ENCODE measurements at regions not wholly inside any gene's neighbourhood (a gene's known extent, or its start where the extent isn't known, plus 50 kb on each side); places are given as distances from the start of the nearest gene placed in this dataset.
"Not testable (repeated sequence)": the region's sequence is repeated elsewhere in the genome, so short reads cannot be mapped to it uniquely, and the experiment has no call there.

DNA sequence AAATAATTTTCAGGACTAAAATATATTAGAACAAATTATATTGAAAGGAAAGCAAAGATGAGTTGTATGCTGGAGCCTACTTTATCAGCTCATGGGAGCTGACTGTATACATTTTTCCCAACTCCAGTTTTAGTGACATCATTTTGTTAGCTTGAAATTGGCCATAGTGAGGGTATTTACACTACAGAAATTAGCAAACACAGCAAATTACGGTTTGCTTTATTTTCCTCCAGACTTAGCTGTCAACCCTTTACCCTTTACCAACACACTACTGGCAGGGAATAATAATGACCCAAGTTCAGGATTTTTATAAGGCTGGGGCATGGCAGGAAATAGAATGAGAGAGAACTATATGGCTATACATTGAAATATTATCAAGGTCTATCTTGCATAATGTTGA is 120.3 kb upstream of the PRSS1 start:
- ChIA-PET POLR2A (no interaction called here), CTCF (interaction anchor here (1.4 to 9.4 kb wide), 5 partner anchors 25 to 154 kb away, joined by 4 to 105 read pairs (median 34); no protein-coding TSS in a partner anchor)
- H3K4me3 ChIP-seq (ENCODE audit: low read depth, low read length): no peak overlapping the region
- no peak for DNase-seq (ENCODE audit: low read depth, low spot score)
- TF ChIP-seq, protein P1, sequence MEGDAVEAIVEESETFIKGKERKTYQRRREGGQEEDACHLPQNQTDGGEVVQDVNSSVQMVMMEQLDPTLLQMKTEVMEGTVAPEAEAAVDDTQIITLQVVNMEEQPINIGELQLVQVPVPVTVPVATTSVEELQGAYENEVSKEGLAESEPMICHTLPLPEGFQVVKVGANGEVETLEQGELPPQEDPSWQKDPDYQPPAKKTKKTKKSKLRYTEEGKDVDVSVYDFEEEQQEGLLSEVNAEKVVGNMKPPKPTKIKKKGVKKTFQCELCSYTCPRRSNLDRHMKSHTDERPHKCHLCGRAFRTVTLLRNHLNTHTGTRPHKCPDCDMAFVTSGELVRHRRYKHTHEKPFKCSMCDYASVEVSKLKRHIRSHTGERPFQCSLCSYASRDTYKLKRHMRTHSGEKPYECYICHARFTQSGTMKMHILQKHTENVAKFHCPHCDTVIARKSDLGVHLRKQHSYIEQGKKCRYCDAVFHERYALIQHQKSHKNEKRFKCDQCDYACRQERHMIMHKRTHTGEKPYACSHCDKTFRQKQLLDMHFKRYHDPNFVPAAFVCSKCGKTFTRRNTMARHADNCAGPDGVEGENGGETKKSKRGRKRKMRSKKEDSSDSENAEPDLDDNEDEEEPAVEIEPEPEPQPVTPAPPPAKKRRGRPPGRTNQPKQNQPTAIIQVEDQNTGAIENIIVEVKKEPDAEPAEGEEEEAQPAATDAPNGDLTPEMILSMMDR (IDR thresholded peaks at IDR 0.05; ENCODE audit: insufficient read depth, low read length, missing control alignments): no peak

GRCh38 chr7:142627223-142627622 is 122.0 kb upstream of the PRSS1 start:
- CTCF ChIA-PET: interaction anchor here (1.4 to 9.4 kb wide), 4 partner anchors 12 to 156 kb away, joined by 3 to 92 read pairs (median 7); no protein-coding TSS in a partner anchor
- DNase-seq (ENCODE audit: low read depth, low spot score); H3K4me3 ChIP-seq (ENCODE audit: low read depth, low read length); POLR2A ChIA-PET: not testable (repeated sequence)

- TF ChIP-seq, protein P1 (IDR thresholded peaks at IDR 0.05; ENCODE audit: insufficient read depth, low read length, missing control alignments): peak; percentile 40
- DNase-seq (ENCODE audit: low read depth, low spot score): no peak
- no peak overlapping the region for H3K4me3 ChIP-seq (ENCODE audit: low read depth, low read length)
- CTCF ChIA-PET: interaction anchor here (1.0 to 9.4 kb wide), 8 partner anchors 11 to 186 kb away, joined by 3 to 92 read pairs (median 6); no protein-coding TSS in a partner anchor
- POLR2A ChIA-PET: no interaction called here
Observed at GRCh38 chr7:142626420-142627035, 122.7 kb upstream of the PRSS1 start.

DNA sequence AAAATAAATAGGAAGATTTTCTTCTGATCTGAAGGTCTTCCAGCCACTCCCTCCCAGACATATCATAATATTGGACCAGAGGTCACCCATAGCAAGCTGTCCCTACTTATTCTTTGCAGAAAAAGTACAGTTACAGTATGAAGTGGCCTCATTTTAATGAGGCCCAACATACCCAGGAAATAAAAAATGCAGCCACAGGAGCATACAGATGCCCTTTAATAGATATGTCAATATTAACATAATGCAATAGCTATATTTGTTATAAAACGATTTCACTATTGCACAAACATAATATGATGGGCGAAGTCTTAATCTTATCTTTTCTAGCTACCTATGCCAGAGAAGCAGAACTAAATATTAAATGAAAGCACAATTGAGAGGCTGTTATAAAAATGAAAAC is 124.1 kb upstream of the PRSS1 start:
- CTCF ChIA-PET: interaction anchor here (0.8 to 9.4 kb wide), 9 partner anchors 14 to 161 kb away, joined by 3 to 92 read pairs (median 5); no protein-coding TSS in a partner anchor
- DNase-seq (ENCODE audit: low read depth, low spot score); POLR2A ChIA-PET; H3K4me3 ChIP-seq (ENCODE audit: low read depth, low read length): not testable (repeated sequence)

GRCh38 chr7:142620402-142620801 is 128.9 kb upstream of the PRSS1 start:
- ChIA-PET CTCF (interaction anchor here (1.9 to 3.0 kb wide), 4 partner anchors 11 to 163 kb away, joined by 6 to 17 read pairs (median 9); no protein-coding TSS in a partner anchor), POLR2A (no interaction called here)
- no peak overlapping the region for H3K4me3 ChIP-seq (ENCODE audit: low read depth, low read length)
- TF ChIP-seq, protein P1 (IDR thresholded peaks at IDR 0.05; ENCODE audit: insufficient read depth, low read length, missing control alignments): no peak
- DNase-seq (ENCODE audit: low read depth, low spot score): no peak

GRCh38 chr7:142618655-142619351 is 130.5 kb upstream of the PRSS1 start:
- TF ChIP-seq, protein P1 (IDR thresholded peaks at IDR 0.05; ENCODE audit: insufficient read depth, low read length, missing control alignments): no peak
- H3K4me3 ChIP-seq (ENCODE audit: low read depth, low read length): no peak overlapping the region
- ChIA-PET POLR2A (no interaction called here), CTCF (interaction anchor here (1.3 to 3.0 kb wide), 5 partner anchors 12 to 103 kb away, joined by 3 to 17 read pairs (median 6); no protein-coding TSS in a partner anchor)
- DNase-seq (ENCODE audit: low read depth, low spot score): no peak

GRCh38 chr7:142616842-142617241 is 132.4 kb upstream of the PRSS1 start:
- TF ChIP-seq, protein P1 (IDR thresholded peaks at IDR 0.05; ENCODE audit: insufficient read depth, low read length, missing control alignments): no peak
- ChIA-PET CTCF (no interaction called here), POLR2A (no interaction called here)
- H3K4me3 ChIP-seq (ENCODE audit: low read depth, low read length): no peak overlapping the region
- DNase-seq (ENCODE audit: low read depth, low spot score): no peak

All from AG04449 (cell line).